CD14-positive monocyte (primary cell): ENCODE measurements at regions not wholly inside any gene's neighbourhood (a gene's known extent, or its start where the extent isn't known, plus 50 kb on each side); places are given as distances from the start of the nearest gene placed in this dataset.

Experiments
- DNase-seq, 3 donors: peaks; one replicate each; pipeline ENCODE4 v3.0.0-alpha.2; 2011 to 2022
- H2AFZ ChIP-seq: 2 replicates; pipeline ENCODE4 v1.6.0; 2012; ENCODE audit warnings: mild to moderate bottlenecking, low read depth, low read length, inconsistent platforms; ENCODE audit not compliant: insufficient read depth, poor library complexity, severe bottlenecking
- H3K27ac ChIP-seq, 2 donors: 1 replicate in 1 of 2; 2 replicates in 1 of 2; pipeline ENCODE4 v1.5.1; 2012 to 2013; ENCODE audit warnings: low read length in 2 of 2, control low read depth in 1 of 2, inconsistent platforms in 1 of 2, low read depth in 1 of 2, mild to moderate bottlenecking in 1 of 2
- H3K27me3 ChIP-seq, 2 donors: one replicate each; pipeline versions ENCODE4 v1.6.0 to v1.6.1; 2011 to 2013; ENCODE audit warnings: low read length in 2 of 2; ENCODE audit not compliant: control insufficient read depth in 2 of 2, insufficient read depth in 2 of 2
- H3K36me3 ChIP-seq, 2 donors: replicated peaks in 1 of 2; 1 replicate in 1 of 2; 2 replicates in 1 of 2; pipeline versions ENCODE4 v1.5.1 to v1.6.1; 2012 to 2013; ENCODE audit warnings: low read length in 2 of 2, control low read depth in 1 of 2, inconsistent platforms in 1 of 2, mild to moderate bottlenecking in 1 of 2; ENCODE audit not compliant: insufficient read depth in 2 of 2, control insufficient read depth in 1 of 2
- H3K4me1 ChIP-seq, 2 donors: 1 replicate in 1 of 2; 2 replicates in 1 of 2; pipeline versions ENCODE4 v1.5.1 to v1.6.1; 2012 to 2013; ENCODE audit warnings: low read length in 2 of 2, control low read depth in 1 of 2, inconsistent platforms in 1 of 2, mild to moderate bottlenecking in 1 of 2, moderate library complexity in 1 of 2; ENCODE audit not compliant: insufficient read depth in 2 of 2, control insufficient read depth in 1 of 2
- H3K4me2 ChIP-seq: replicated peaks from 2 replicates; pipeline ENCODE3; 2012; ENCODE audit warnings: low read length, moderate library complexity, mild to moderate bottlenecking; ENCODE audit not compliant: poor library complexity, severe bottlenecking; ENCODE audit errors: extremely low read depth
- H3K4me3 ChIP-seq, 3 experiments: fragments of 200-600 bp in 1 of 3; sonication (generic) in 1 of 3; replicated peaks in 1 of 3; 1 replicate in 2 of 3; 2 replicates in 1 of 3; pipeline ENCODE4 v1.5.1; 2011 to 2013; ENCODE audit warnings: low read length in 3 of 3, mild to moderate bottlenecking in 3 of 3, control low read depth in 2 of 3, low read depth in 2 of 3, inconsistent platforms in 1 of 3, moderate library complexity in 1 of 3
- H3K79me2 ChIP-seq: 2 replicates; pipeline ENCODE4 v1.6.0; 2012; ENCODE audit warnings: mild to moderate bottlenecking, control low read depth, inconsistent platforms, low read length, moderate library complexity; ENCODE audit not compliant: insufficient read depth
- H3K9ac ChIP-seq: 2 replicates; pipeline ENCODE4 v1.6.0; 2017; ENCODE audit warnings: low read length, mild to moderate bottlenecking; ENCODE audit not compliant: insufficient read depth, poor library complexity, severe bottlenecking
- H3K9me3 ChIP-seq, 2 donors: replicated peaks in 1 of 2; 1 replicate in 1 of 2; 2 replicates in 1 of 2; pipeline versions ENCODE4 v1.5.1 to v1.6.1; 2012 to 2013; ENCODE audit warnings: low read length in 2 of 2, control low read depth in 1 of 2; ENCODE audit not compliant: control insufficient read depth in 1 of 2, insufficient read depth in 1 of 2
- H4K20me1 ChIP-seq: 2 replicates; pipeline ENCODE4 v1.6.0; 2012; ENCODE audit warnings: mild to moderate bottlenecking, low read length, control low read depth, moderate library complexity; ENCODE audit not compliant: insufficient read depth
- H3K27ac Mint-ChIP-seq, 7 donors: one replicate each; pipeline ENCODE4 v1.8.0; 2020; ENCODE audit warnings: mild to moderate bottlenecking in 7 of 7, mixed read lengths in 7 of 7, moderate library complexity in 6 of 7, inconsistent platforms in 2 of 7
- H3K27me3 Mint-ChIP-seq, 3 donors: one replicate each; pipeline ENCODE4 v1.8.0; 2021 to 2022; ENCODE audit warnings: low read depth in 3 of 3, mild to moderate bottlenecking in 3 of 3, mixed read lengths in 3 of 3, moderate library complexity in 3 of 3, inconsistent platforms in 1 of 3
- H3K36me3 Mint-ChIP-seq, 2 donors: one replicate each; pipeline ENCODE4 v1.8.0; 2020; ENCODE audit warnings: mixed read lengths in 2 of 2, inconsistent platforms in 1 of 2, mild to moderate bottlenecking in 1 of 2
- H3K4me1 Mint-ChIP-seq: one replicate; pipeline ENCODE4 v1.8.0; 2020; ENCODE audit warnings: mild to moderate bottlenecking, mixed read lengths
- H3K4me3 Mint-ChIP-seq, 2 donors: one replicate each; pipeline ENCODE4 v1.8.0; 2020; ENCODE audit warnings: mild to moderate bottlenecking in 2 of 2, mixed read lengths in 2 of 2, moderate library complexity in 1 of 2
- H3K9me3 Mint-ChIP-seq, 7 donors: one replicate each; pipeline ENCODE4 v1.8.0; 2020 to 2022; ENCODE audit warnings: mixed read lengths in 7 of 7, mild to moderate bottlenecking in 6 of 7, moderate library complexity in 6 of 7, inconsistent platforms in 2 of 7
- CTCF ChIP-seq: fragments of 200-600 bp; IDR thresholded peaks from one replicate; pipeline ENCODE4 v1.8.0; 2022; ENCODE audit warnings: antibody characterized with exemption, mild to moderate bottlenecking
- WGBS: methylation state at CpG from one replicate; pipeline ENCODE4 v1.1.5; 2013; ENCODE audit warnings: missing lambda C conversion rate; ENCODE audit not compliant: insufficient coverage; 5-methylcytosine and 5-hydroxymethylcytosine counted together
- intact Hi-C, 2 donors: fragments of 100-400 bp; cut with micrococcal nuclease; formaldehyde crosslinking; loops; one replicate each; pipeline versions ENCODE4 v1.15.0 to v1.15.1; 2023

- H3K36me3 ChIP-seq, result no peaks in the 10 kb centered on the region
- H2AFZ ChIP-seq, result no peak overlapping the region
- H4K20me1 ChIP-seq, result no peaks in the 10 kb centered on the region
- no peak for TF ChIP-seq CTCF
- Mint-ChIP-seq H3K27ac (no peak overlapping the region), H3K4me3 (no peak overlapping the region), H3K27me3 (peaks cover 2 to 3% (median 3%) of the 10 kb centered on the region in 3 donors), H3K36me3 (no peaks in the 10 kb centered on the region), H3K4me1 (no peaks in the 10 kb centered on the region), H3K9me3 (peaks cover 0 to 3% (median 0%) of the 10 kb centered on the region in 7 donors)
- no peak overlapping the region for H3K4me2 ChIP-seq
- no peak overlapping the region for H3K27ac ChIP-seq
- no CpG with 5 or more reads among the region's 1 CpG for WGBS
- no peak for DNase-seq
- H3K4me3 ChIP-seq, result no peak overlapping the region
- H3K79me2 ChIP-seq, result no peaks in the 10 kb centered on the region
- no peaks in the 10 kb centered on the region for H3K9me3 ChIP-seq
- H3K4me1 ChIP-seq, result no peaks in the 10 kb centered on the region
- intact Hi-C loops, result no loop called here
- no peaks in the 10 kb centered on the region for H3K27me3 ChIP-seq
- H3K9ac ChIP-seq, result no peak overlapping the region
Observed at GRCh38 chr3:98979296-98979695, 77.8 kb upstream of the DCBLD2 start.

DNA sequence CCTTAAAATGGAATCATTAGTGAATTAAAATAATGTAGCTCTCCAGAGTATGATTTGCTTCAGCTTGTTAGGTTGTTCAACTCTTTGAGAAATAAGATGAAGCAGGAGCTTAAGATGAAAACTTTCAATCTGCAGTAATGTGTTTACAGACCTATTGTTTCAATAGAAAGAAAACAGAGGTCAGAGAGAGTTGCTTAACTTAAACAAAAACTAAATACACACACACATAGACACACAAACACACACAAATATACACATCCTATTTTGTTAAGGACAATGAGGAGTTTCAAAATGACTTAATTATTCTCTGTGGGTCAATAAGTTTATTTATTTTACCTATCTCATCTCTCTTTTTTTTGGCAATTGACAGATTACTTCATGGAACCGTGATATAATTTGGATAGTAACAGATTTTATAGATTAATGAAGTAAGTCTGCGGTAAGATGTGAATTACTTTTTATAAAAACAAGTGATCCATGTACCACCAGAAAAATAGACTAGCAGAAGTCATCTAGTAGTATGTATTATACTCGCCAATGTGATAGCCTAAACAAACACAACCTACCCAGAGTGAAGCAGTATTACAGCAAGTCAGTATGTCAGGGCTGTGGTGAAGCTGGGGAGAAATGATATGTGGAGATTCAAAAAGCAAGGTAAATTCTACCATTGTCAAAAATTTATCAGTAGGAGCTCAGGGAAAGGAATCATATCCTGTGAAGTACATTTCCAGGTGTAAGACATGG lies 76.7 kb upstream of the DCBLD2 start:
- H3K9me3 ChIP-seq, result no peaks in the 10 kb centered on the region
- intact Hi-C loops, result no loop called here
- H3K4me3 Mint-ChIP-seq, result no peak overlapping the region
- no peak overlapping the region for H2AFZ ChIP-seq
- H4K20me1 ChIP-seq, result no peaks in the 10 kb centered on the region
- H3K4me3 ChIP-seq, result no peak overlapping the region
- no peaks in the 10 kb centered on the region for H3K36me3 Mint-ChIP-seq
- no peak overlapping the region for H3K9ac ChIP-seq
- no peaks in the 10 kb centered on the region for H3K36me3 ChIP-seq
- no CpG with 5 or more reads among the region's 3 CpGs for WGBS
- H3K27me3 ChIP-seq, result no peaks in the 10 kb centered on the region
- H3K27me3 Mint-ChIP-seq, result peaks cover 1 to 3% (median 2%) of the 10 kb centered on the region in 3 donors
- no peak for DNase-seq
- no peak overlapping the region for H3K27ac ChIP-seq
- H3K4me1 Mint-ChIP-seq, result no peaks in the 10 kb centered on the region
- H3K4me2 ChIP-seq, result no peak overlapping the region
- no peaks in the 10 kb centered on the region for H3K4me1 ChIP-seq
- no peaks in the 10 kb centered on the region for H3K79me2 ChIP-seq
- no peak overlapping the region for H3K27ac Mint-ChIP-seq
- no peak for TF ChIP-seq CTCF
- peaks cover 0 to 3% (median under 1%) of the 10 kb centered on the region in 7 donors for H3K9me3 Mint-ChIP-seq
